ENCODE measurements at regions not wholly inside any gene's neighbourhood (a gene's known extent, or its start where the extent isn't known, plus 50 kb on each side); places are given as distances from the start of the nearest gene placed in this dataset.

- Histone ChIP-seq H4K5ac (ENCODE audit: low read depth, low read length) (no peak overlapping the region), H3K56ac (ENCODE audit: extremely low read depth, insufficient read depth, low read length) (no peak overlapping the region), H3K27me3 (ENCODE audit: control insufficient read depth, insufficient read depth, low read length) (no peaks in the 10 kb centered on the region), H4K91ac (ENCODE audit: insufficient read depth, low read depth, low read length) (no peak overlapping the region), H3K9me3 (ENCODE audit: control insufficient read depth, insufficient read depth, low read length) (no peaks in the 10 kb centered on the region), H2BK5ac (ENCODE audit: low read depth, low read length, poor library complexity, severe bottlenecking) (no peak overlapping the region), H2AK9ac (replicated peaks; ENCODE audit: low read depth, low read length, poor library complexity) (no peak overlapping the region), H3K18ac (ENCODE audit: low read depth, low read length) (no peak overlapping the region), H4K20me1 (ENCODE audit: insufficient read depth, low read length) (no peaks in the 10 kb centered on the region), H3K4ac (ENCODE audit: low read depth, low read length) (no peak overlapping the region), H3K27ac (ENCODE audit: insufficient read depth, low read length) (no peak overlapping the region), H3K14ac (replicated peaks; ENCODE audit: low read depth, low read length) (no peak overlapping the region), H3K9me1 (ENCODE audit: insufficient read depth, low read length) (no peaks in the 10 kb centered on the region), H2BK15ac (ENCODE audit: low read depth, low read length) (no peak overlapping the region), H3K4me3 (ENCODE audit: insufficient read depth, low read depth, low read length) (no peak overlapping the region), H2BK120ac (ENCODE audit: low read depth, low read length) (no peak overlapping the region), H3K9ac (ENCODE audit: low read depth, low read length) (no peak overlapping the region), H3K4me2 (ENCODE audit: low read depth, low read length) (no peak overlapping the region), H3K4me1 (ENCODE audit: control insufficient read depth, insufficient read depth, low read length) (no peaks in the 10 kb centered on the region), H4K8ac (ENCODE audit: low read depth in 2 of 2, low read length in 2 of 2) (no peak overlapping the region), H3K36me3 (ENCODE audit: control insufficient read depth, insufficient read depth, low read length) (peaks cover 4% of the 10 kb centered on the region; the same call in 1 of the 2 replicates), H3K79me1 (ENCODE audit: low read depth in 1 of 2, low read length in 2 of 2) (peaks cover 0 to 3% of the 10 kb centered on the region in 2 experiments; a peak in 2 of 4 replicates), H2AFZ (replicated peaks; ENCODE audit: low read length, poor library complexity) (no peak overlapping the region), H2AK5ac (ENCODE audit: low read depth, low read length) (no peak overlapping the region), H2BK20ac (ENCODE audit: low read depth, low read length) (no peak overlapping the region), H3K23ac (ENCODE audit: low read depth, low read length) (no peak overlapping the region)
- ChIA-PET CTCF (no interaction called here), POLR2A (ENCODE audit: unreplicated experiment) (no interaction called here)
- BruUV-seq (replicated peaks), result no TSS peak
- TF ChIP-seq MXI1 (IDR thresholded peaks at IDR 0.05; ENCODE audit: borderline replicate concordance, low read depth, low read length) (no peak), RAD21 (IDR thresholded peaks at IDR 0.05; ENCODE audit: low read length) (no peak), RFX5 (IDR thresholded peaks at IDR 0.05; ENCODE audit: low read depth, low read length) (no peak), CTCF (conservative IDR thresholded peaks at IDR 0.05; ENCODE audit: low read depth, low read length) (no peak)
- TF ChIP-seq, protein P1, sequence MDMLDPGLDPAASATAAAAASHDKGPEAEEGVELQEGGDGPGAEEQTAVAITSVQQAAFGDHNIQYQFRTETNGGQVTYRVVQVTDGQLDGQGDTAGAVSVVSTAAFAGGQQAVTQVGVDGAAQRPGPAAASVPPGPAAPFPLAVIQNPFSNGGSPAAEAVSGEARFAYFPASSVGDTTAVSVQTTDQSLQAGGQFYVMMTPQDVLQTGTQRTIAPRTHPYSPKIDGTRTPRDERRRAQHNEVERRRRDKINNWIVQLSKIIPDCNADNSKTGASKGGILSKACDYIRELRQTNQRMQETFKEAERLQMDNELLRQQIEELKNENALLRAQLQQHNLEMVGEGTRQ (IDR thresholded peaks at IDR 0.05; ENCODE audit: low read depth, low read length), result no peak
- DNase-seq, result no peak
- 100% methylated on average over 1 of the region's 4 CpGs; no CpG with 5 or more reads in 1 of the 2 experiments for WGBS, 2 experiments (ENCODE audit: extremely low coverage in 2 of 2, insufficient read length in 1 of 2)
- dilution Hi-C loops (cut with HindIII; ENCODE audit: low sequenced_read_pairs, unreplicated experiment), result no loop called here
- intact Hi-C loops (cut with micrococcal nuclease), result loop anchor here (10.0 kb wide), 1 partner anchor 479 kb away; no protein-coding TSS in a partner anchor
- in situ Hi-C loops (cut with MboI; ENCODE audit: low sequenced_read_pairs), result loop anchor here (25.0 kb wide), 1 partner anchor 891 kb away; no protein-coding TSS in a partner anchor
- ATAC-seq (ENCODE audit: low read depth), result no peak
These were observed 430.6 kb downstream of the KLF12 start for GRCh38 chr13:73703606-73704005.
